Activated CD8-positive, alpha-beta memory T cell treated with anti-CD3 and anti-CD28 coated beads for 24 hours (primary cell): ENCODE measurements at regions not wholly inside any gene's neighbourhood (a gene's known extent, or its start where the extent isn't known, plus 50 kb on each side); places are given as distances from the start of the nearest gene placed in this dataset.
A peak's percentile ranks its signal among the peaks of the same experiment; 100 is the strongest.

Source experiments
- DNase-seq: peaks from one replicate; pipeline ENCODE4 v3.0.0-alpha.2; 2020

GRCh38 chr10:110355141-110355831 is 50.6 kb upstream of the SMNDC1 start:
- peak; percentile 61 for DNase-seq

- no peak for DNase-seq
These were observed 51.4 kb upstream of the SMNDC1 start for GRCh38 chr10:110355922-110356627.

- peak; percentile 77 for DNase-seq
These were observed 52.0 kb upstream of the SMNDC1 start for GRCh38 chr10:110356628-110357245.

DNA sequence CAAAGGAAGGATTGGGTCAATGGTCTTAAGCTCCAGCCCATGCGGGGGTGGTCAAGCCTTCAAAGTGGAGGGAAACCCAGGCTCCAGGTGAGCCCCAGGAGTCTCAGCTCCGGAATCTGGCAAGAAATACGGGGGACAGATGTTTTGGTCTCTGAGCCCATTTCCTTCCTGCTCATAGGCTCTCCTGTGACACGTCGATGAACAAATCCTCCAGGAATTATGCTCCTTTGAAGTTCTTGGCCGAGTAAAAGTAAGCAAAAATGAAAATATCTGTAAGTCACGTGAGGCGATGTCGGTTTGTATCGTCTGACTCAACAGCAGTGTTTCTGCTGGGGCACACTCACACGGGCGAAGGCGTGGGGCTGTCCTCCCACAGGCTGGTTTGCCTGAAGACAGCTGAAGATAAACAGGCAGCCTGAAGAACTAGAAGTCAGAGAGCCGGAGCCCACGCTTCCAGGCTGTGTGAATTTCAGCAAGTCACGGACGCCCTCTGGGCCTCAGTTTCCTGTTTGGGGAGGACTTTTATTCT is 52.6 kb upstream of the SMNDC1 start:
- peak; percentile 68 for DNase-seq

- DNase-seq: no peak
These were observed 53.2 kb upstream of the SMNDC1 start for GRCh38 chr10:110357871-110358270.

DNA sequence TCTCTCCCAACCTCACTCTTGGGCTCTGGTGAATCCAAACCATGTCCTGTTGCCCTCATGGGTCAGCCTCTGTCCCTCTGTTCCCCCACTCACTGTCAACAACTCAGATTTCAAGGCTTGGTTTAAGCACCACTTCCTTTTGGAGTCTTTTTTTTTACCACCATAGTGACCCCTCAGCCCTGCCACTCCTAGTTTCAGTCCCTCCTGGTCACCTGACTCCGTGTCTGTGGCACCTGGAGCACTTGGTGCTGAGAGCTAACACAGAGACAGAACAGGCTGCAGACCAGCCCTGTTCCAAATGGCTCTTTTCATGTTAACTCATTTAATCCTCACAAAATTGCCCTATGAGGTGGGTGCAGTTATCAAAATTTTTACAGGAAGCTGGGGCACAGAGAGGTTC is 53.6 kb upstream of the SMNDC1 start:
- no peak for DNase-seq

- no peak for DNase-seq
These were observed 54.3 kb upstream of the SMNDC1 start for GRCh38 chr10:110358869-110359629.

DNA sequence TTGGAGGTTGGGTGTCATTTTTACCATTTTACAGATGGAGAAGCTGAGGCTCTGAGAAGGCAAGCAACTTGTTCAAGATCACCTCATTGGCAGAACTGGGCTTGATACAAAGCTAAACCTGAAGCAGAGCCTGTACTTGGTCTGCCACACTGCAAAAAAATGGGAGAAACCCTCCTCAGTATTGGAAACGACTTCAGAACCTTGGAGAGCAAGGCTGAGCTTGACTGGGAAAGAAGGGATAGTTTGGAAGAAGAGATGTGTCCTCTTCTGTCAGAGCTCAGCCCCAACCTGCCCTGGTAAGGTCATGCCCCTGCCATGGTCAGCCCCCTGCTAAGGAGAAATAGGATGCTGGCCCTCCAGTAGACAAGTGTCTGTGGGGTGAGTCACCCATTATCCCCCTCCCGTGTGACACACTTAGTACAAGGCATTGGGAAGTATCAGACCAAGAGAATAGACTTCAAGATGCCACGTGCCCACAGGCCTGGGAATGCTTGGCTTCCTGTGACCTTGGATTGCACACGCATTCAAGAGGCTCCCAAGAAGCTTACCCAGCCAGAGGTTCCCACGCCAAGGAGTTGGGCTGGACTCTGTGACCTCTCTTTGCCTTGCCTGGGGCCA is 56.2 kb upstream of the SMNDC1 start:
- DNase-seq: no peak

GRCh38 chr10:110361800-110362456 is 57.2 kb upstream of the SMNDC1 start:
- no peak for DNase-seq

DNA sequence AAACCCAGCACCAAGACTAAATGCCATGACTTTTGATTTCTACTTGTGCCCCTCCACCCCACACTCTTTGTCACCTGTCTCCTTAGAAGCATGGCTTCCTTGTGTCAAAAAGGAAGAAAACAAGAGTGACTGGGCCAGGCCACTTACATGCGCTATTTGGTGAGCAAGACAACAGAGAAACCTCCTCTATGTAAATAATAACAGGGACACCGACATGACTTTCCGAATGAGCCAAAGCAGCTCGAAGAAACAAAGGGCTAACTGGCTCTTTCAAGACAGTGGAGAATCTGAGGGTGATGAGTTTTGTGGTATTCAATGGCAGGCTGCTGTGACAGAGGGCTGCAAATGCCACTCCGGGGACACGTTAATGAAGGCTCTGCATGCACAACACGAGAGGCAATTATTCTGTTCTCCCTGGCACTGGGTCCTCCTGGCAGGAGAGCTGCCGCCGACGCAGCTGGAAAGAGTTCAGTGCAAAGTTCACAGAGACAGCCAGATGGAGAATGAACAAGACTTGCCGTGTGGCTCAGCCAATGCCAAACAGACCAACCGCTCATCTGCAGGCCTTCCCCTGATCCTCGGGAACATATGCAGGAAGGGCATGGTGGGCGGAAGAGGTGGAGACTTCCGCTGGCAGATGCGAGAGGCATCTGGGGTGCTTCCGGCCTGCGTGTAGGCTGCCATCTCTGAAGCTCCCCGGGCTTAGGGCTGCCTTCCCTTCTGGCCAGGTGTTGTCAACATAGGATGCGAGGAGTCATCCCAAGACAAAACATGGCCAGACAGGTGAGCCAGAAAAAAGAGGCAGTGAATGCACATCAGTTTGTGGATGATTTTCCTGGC is 59.1 kb upstream of the SMNDC1 start:
- DNase-seq: no peak

GRCh38 chr10:110364531-110364937 is 59.8 kb upstream of the SMNDC1 start:
- peak; percentile 67 for DNase-seq

- no peak for DNase-seq
These were observed 60.8 kb upstream of the SMNDC1 start for GRCh38 chr10:110365356-110366143.

DNA sequence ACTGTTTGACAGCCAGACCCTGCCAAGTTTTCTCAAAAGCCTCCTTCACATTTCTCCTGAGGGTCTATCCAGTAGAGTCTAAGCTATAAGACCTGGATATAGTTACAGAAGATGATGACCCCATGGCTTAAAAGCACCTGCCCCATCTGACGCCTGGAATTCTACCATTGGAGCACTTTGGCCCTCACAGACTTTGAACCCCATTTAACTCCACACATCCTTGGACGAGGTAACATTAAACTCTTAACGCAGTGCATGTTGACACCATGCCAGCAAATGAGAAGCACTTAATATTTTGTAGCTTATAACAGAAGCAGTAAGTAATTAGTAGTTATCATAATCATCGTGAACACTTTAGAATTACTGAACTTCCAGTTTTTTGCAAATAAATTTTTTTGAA is 61.9 kb upstream of the SMNDC1 start:
- DNase-seq: no peak

- DNase-seq: no peak
These were observed 63.3 kb upstream of the SMNDC1 start for GRCh38 chr10:110368002-110368401.

GRCh38 chr10:110368556-110368955 is 63.8 kb upstream of the SMNDC1 start:
- DNase-seq: no peak

DNA sequence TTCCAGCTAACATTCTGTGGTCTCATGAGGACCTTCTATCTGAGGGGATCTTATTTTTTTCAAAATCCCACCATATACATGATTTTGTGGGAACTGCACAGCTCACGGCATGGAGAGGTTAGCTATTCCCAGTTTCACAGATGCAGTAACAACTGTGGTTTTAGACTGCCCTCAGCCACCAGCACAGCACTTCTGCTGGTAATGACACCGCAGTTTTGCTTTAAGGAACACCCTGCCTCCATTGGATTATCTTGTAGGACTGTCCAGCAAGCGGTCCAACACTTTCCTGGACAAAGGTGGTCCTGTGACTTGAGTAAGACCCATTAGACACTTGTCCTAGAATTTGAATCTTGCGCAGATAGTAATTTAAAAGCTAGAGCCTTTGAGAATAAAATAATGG is 65.3 kb upstream of the SMNDC1 start:
- no peak for DNase-seq

DNA sequence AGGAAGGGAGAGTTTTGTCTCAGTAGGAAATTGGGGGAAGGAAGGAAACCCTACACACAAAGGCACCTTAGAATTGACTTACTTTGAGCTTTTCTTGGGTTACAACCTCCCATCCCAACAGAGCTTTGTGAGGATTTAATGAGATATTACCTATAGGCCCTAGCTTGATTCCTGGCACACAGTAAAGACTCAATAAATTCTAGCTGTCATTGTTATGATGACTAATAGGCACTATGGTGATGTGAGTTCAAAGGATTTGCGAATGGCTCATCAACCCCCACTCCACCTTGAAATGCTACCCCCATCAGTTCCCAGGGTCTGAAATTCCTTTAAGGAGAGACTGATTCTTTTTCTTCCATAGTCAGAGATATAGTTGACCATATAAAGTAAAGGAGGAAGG is 67.9 kb upstream of the SMNDC1 start:
- DNase-seq: no peak

- DNase-seq: no peak
These were observed 68.3 kb upstream of the SMNDC1 start for GRCh38 chr10:110373059-110373458.

GRCh38 chr10:110373857-110374654 is 69.3 kb upstream of the SMNDC1 start:
- no peak for DNase-seq
